PC-9 (cell line): ENCODE measurements at regions not wholly inside any gene's neighbourhood (a gene's known extent, or its start where the extent isn't known, plus 50 kb on each side); places are given as distances from the start of the nearest gene placed in this dataset.

ENCODE experiments used
- CTCF ChIP-seq: fragments of 200-600 bp; sonication (generic); conservative IDR thresholded peaks from 2 replicates; pipeline ENCODE4 v1.6.1; 2017; ENCODE audit warnings: mixed run types, antibody characterized with exemption, mild to moderate bottlenecking, moderate library complexity
- EZH2 ChIP-seq: fragments of 200-600 bp; sonication (generic); IDR thresholded peaks from 2 replicates; pipeline ENCODE4 v1.8.0; 2017; ENCODE audit warnings: antibody characterized with exemption, low read depth

GRCh38 chr6:102494808-102495207, 1101.3 kb downstream of the GRIK2 start:
- no peak for TF ChIP-seq CTCF
- no peak for TF ChIP-seq EZH2
